ENCODE measurements at regions not wholly inside any gene's neighbourhood (a gene's known extent, or its start where the extent isn't known, plus 50 kb on each side); places are given as distances from the start of the nearest gene placed in this dataset.

DNA sequence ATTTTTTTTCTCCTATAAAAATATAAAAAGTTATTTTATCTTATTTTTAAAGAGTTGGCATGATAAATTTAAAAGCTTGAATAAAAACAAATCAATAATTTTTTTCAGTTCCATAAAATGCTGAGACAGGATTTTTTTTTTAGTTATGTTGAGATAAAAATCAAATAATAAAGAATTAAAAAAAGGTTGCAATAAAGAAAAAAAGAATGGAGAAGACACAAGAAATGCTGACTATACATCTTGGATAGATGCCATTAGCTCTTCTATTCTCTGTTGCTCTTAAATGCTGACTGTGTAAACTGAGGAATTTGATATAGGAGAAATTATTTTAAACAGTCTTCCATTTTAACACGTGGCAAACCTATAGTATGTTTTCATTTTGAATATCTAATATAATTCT, 2298.5 kb downstream of the MRPL39 start (continued):
- no peak for TF ChIP-seq ZNF560 (tag by site-specific recombination; IDR thresholded peaks at IDR 0.05; ENCODE audit: borderline replicate concordance)
- TF ChIP-seq ZNF23 (tag by site-specific recombination; IDR thresholded peaks at IDR 0.05; ENCODE audit: borderline replicate concordance): no peak
- no peak for TF ChIP-seq ZNF610 (tag by site-specific recombination; IDR thresholded peaks at IDR 0.05; ENCODE audit: borderline replicate concordance)
- no peak for TF ChIP-seq ZNF354C (tag by site-specific recombination; IDR thresholded peaks at IDR 0.05; ENCODE audit: borderline replicate concordance, low read depth)
- no peak for TF ChIP-seq ZNF140 (tag by site-specific recombination; IDR thresholded peaks at IDR 0.05)
- no peak for TF ChIP-seq ZNF791 (tag by site-specific recombination; IDR thresholded peaks at IDR 0.05)
- TF ChIP-seq, protein P1, sequence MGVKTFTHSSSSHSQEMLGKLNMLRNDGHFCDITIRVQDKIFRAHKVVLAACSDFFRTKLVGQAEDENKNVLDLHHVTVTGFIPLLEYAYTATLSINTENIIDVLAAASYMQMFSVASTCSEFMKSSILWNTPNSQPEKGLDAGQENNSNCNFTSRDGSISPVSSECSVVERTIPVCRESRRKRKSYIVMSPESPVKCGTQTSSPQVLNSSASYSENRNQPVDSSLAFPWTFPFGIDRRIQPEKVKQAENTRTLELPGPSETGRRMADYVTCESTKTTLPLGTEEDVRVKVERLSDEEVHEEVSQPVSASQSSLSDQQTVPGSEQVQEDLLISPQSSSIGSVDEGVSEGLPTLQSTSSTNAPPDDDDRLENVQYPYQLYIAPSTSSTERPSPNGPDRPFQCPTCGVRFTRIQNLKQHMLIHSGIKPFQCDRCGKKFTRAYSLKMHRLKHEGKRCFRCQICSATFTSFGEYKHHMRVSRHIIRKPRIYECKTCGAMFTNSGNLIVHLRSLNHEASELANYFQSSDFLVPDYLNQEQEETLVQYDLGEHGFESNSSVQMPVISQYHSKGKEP (tag by site-specific recombination; IDR thresholded peaks at IDR 0.05): no peak
- TF ChIP-seq BCL11B (tag by site-specific recombination; IDR thresholded peaks at IDR 0.05; ENCODE audit: low read depth): no peak
- TF ChIP-seq PRDM4 (tag by site-specific recombination; IDR thresholded peaks at IDR 0.05): no peak
- TF ChIP-seq KLF17 (tag by site-specific recombination; IDR thresholded peaks at IDR 0.05): no peak

DNA sequence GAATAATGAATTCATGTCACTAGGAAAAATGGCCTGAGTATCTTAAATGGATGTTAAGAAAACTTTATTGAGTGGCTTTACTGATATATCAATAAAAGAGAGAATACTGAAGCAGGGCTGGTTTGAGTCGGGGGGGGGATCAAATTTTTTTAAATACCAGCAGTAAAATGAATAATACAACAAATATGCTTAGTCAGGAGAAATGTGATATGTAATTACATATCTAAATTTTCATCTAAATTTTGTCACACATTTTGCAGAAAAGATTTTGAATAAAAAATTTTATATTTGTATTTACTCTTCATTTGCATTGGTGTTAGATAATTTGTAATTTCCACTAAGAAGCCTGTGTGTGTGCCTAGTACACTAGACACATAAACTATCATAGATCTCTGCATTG, 2300.2 kb downstream of the MRPL39 start:
- H3K36me3 ChIP-seq (ENCODE audit: control insufficient read depth in 2 of 2, insufficient read depth in 1 of 2, low read length in 2 of 2): no peaks in the 10 kb centered on the region
- ChIA-PET CTCF (no interaction called here), POLR2A (no interaction called here)
- H3K4me1 ChIP-seq (ENCODE audit: control insufficient read depth, insufficient read depth, low read length): no peaks in the 10 kb centered on the region
- H3K27ac ChIP-seq (ENCODE audit: extremely low read depth, low read depth, low read length): no peak overlapping the region
- no peaks in the 10 kb centered on the region for H3K9me3 ChIP-seq (ENCODE audit: control insufficient read depth, insufficient read depth, low read depth, low read length)
- no peak overlapping the region for H3K4me3 ChIP-seq (ENCODE audit: low read depth, low read length)
- no peak for TF ChIP-seq ZNF660 (tag by site-specific recombination; IDR thresholded peaks at IDR 0.05)
- TF ChIP-seq, protein P2, sequence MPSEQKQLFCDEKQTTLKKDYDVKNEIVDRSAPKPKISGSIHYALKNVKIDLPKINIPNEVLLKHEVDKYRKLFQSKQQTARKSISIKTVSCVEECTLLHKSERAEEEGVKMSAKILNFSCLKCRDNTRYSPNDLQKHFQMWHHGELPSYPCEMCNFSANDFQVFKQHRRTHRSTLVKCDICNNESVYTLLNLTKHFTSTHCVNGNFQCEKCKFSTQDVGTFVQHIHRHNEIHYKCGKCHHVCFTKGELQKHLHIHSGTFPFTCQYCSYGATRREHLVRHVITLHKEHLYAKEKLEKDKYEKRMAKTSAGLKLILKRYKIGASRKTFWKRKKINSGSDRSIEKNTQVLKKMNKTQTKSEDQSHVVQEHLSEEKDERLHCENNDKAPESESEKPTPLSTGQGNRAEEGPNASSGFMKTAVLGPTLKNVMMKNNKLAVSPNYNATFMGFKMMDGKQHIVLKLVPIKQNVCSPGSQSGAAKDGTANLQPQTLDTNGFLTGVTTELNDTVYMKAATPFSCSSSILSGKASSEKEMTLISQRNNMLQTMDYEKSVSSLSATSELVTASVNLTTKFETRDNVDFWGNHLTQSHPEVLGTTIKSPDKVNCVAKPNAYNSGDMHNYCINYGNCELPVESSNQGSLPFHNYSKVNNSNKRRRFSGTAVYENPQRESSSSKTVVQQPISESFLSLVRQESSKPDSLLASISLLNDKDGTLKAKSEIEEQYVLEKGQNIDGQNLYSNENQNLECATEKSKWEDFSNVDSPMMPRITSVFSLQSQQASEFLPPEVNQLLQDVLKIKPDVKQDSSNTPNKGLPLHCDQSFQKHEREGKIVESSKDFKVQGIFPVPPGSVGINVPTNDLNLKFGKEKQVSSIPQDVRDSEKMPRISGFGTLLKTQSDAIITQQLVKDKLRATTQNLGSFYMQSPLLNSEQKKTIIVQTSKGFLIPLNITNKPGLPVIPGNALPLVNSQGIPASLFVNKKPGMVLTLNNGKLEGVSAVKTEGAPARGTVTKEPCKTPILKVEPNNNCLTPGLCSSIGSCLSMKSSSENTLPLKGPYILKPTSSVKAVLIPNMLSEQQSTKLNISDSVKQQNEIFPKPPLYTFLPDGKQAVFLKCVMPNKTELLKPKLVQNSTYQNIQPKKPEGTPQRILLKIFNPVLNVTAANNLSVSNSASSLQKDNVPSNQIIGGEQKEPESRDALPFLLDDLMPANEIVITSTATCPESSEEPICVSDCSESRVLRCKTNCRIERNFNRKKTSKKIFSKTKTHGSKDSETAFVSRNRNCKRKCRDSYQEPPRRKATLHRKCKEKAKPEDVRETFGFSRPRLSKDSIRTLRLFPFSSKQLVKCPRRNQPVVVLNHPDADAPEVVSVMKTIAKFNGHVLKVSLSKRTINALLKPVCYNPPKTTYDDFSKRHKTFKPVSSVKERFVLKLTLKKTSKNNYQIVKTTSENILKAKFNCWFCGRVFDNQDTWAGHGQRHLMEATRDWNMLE (tag by site-specific recombination; conservative IDR thresholded peaks at IDR 0.05; ENCODE audit: low read depth): no peak
- no peak for TF ChIP-seq ZNF792 (tag by site-specific recombination; IDR thresholded peaks at IDR 0.05)
- no peak for TF ChIP-seq EGR2 (tag by site-specific recombination; IDR thresholded peaks at IDR 0.05; ENCODE audit: low read depth)
- no peak for TF ChIP-seq ZNF521 (tag by site-specific recombination; IDR thresholded peaks at IDR 0.05)
- TF ChIP-seq ZNF335 (tag by site-specific recombination; conservative IDR thresholded peaks at IDR 0.05): no peak
- no peak for TF ChIP-seq INSM2 (tag by site-specific recombination; IDR thresholded peaks at IDR 0.05)
- no peak for TF ChIP-seq IKZF3 (tag by site-specific recombination; IDR thresholded peaks at IDR 0.05)
- TF ChIP-seq, protein P3, sequence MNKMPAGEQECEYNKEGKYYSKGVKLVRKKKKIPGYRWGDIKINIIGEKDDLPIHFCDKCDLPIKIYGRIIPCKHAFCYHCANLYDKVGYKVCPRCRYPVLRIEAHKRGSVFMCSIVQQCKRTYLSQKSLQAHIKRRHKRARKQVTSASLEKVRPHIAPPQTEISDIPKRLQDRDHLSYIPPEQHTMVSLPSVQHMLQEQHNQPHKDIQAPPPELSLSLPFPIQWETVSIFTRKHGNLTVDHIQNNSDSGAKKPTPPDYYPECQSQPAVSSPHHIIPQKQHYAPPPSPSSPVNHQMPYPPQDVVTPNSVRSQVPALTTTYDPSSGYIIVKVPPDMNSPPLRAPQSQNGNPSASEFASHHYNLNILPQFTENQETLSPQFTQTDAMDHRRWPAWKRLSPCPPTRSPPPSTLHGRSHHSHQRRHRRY (tag by site-specific recombination; IDR thresholded peaks at IDR 0.05): no peak
- TF ChIP-seq YY1 (tag by site-specific recombination; IDR thresholded peaks at IDR 0.05): no peak
- TF ChIP-seq ZNF221 (tag by site-specific recombination; IDR thresholded peaks at IDR 0.05; ENCODE audit: borderline replicate concordance): no peak
- no peak for TF ChIP-seq KLF9 (tag by site-specific recombination; IDR thresholded peaks at IDR 0.05; ENCODE audit: low read depth)
- TF ChIP-seq ZNF501 (tag by site-specific recombination; IDR thresholded peaks at IDR 0.05): no peak
- no peak for TF ChIP-seq REPIN1 (tag by site-specific recombination; IDR thresholded peaks at IDR 0.05; ENCODE audit: low read depth)
- no peak for TF ChIP-seq ZNF19 (tag by site-specific recombination; IDR thresholded peaks at IDR 0.05; ENCODE audit: low read depth)

Measured in HEK293 (cell line).